NCI-H345 (cell line): ENCODE measurements at regions not wholly inside any gene's neighbourhood (a gene's known extent, or its start where the extent isn't known, plus 50 kb on each side); places are given as distances from the start of the nearest gene placed in this dataset.
"Not testable (repeated sequence)": the region's sequence is repeated elsewhere in the genome, so short reads cannot be mapped to it uniquely, and the experiment has no call there.

Experiments
- DNase-seq: peaks from one replicate; lab custom pipeline; 2025; lab: John Stamatoyannopoulos, UW

DNA sequence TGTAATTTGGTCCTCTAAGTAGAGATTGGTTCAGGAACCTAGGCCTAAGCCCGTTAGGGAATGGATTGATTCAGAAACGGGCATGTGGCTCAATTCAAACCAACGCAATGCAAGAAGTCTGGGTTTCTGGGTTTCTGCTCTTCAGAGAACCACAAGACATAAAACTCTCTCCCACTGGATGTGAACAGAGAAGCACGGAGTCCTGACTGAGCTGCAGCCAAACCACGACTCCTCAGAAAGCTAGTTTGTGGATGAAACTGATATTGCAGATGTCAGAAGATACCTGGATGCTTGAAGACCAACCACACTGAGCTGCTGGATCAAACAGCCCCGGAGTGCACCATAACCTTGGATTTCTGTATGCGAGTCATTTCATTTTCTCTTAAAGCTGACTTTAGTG is 50.0 kb downstream of the SOD2 start:
- no peak for DNase-seq

DNA sequence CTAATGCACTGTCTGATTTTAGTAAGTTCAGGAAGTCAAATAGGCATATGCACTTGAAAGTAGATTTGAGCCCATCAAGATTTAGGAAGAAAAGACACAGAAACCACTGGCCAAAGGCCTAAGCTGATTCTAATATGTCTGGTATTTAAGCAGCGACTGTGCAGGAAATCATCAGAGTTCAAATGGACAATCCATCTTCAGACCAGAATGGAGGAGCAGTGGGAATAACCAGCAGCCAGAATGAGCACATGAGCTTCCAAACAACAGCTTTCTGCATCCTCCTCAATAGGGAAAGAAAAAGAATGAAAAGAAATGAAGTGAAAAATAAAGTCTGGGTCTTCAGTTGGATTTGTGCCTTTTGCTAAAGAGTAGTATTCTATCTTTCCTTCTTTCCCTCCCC is 50.6 kb downstream of the SOD2 start:
- no peak for DNase-seq

DNA sequence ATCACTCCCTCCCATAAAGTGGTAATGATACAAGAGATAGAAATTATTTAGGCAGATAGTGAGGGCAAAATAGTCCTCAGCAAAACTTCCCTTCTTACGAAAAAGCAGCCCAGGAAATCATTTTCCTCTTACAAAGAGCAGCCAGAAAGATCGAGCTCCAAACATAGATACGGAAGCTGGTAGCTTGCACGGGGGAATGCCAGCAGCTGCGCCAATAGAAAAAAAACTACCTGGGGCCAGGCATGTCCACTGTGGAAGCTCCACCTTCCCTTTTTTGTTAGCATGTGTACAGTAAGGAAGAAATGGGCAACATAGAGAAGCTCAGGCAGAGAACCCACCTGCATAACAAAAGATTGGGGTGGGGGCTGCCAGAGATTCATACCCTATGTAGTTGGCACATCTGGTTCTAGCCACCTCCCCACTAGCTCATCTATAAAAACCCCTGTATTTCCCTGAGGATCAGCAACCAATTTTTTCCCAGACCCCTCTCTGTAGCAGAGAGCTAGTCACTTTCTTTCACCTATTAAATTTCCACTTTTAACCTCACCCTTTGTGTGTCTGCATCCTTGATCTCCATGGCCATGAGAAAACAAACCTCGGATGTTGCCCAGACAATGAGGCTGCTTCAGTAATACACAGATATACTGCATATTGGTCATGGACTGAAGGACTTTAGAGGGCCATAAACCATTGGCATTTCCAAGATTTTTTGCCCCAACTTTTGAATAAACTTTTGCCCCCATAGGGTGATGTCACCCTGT is 52.1 kb downstream of the SOD2 start:
- no peak for DNase-seq

DNA sequence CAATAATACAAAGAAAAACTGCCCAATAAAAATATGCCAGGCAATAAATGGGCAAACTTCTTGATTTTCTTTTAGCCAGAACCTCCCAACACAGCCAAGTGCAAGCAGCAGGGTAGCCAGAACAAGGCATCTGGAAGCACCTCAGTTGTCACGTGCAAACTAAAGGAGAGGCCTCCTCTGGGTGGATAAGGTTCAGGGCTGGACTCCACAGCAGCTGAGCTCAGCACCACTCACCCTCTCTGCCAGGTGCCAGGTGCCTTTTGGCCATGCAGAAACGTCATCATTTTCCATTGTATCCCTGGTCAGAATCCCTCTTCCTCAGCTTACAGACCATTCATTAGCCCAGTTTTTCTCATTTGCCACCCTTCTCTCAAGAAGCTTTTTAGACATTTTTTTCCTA is 52.7 kb downstream of the SOD2 start:
- peak; percentile 34 for DNase-seq

DNA sequence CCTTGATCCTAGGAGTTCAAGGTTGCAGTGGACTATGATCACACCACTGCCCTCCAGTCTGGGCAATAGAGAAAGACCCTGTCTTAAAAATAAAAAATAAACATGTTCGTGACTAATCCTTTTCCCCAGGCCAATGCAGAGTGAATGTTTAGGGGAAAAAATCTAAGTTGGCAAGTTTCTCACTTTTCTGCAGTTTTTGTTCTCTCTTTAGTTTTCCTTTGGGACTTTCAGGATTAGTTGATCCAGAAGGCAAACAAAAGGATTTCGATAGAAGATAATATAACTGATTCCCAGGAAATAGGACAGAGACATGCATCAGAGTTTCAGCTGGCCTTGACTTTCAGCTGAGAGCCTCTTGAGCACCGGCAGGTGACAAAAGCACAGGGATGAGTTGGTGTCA is 53.3 kb downstream of the SOD2 start:
- DNase-seq: peak; percentile 71

DNA sequence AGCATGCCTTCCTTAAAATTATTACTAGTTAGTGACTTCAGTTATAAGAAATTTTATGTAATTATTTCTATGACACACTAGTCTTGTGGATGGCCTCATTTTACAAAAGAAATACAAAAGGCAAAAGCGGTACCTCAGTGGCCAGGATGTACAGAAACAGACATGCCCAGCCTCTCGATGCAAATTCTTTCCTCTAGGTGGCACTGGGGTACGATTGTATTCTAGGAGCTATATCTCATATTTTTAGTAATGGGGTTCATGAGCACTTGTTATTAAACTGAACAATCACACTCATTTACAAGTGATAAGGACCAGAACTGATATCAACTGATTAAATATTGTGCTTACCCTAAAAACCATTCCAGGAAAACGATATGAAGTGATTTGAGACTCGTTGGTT is 59.8 kb downstream of the SOD2 start:
- DNase-seq: no peak

DNA sequence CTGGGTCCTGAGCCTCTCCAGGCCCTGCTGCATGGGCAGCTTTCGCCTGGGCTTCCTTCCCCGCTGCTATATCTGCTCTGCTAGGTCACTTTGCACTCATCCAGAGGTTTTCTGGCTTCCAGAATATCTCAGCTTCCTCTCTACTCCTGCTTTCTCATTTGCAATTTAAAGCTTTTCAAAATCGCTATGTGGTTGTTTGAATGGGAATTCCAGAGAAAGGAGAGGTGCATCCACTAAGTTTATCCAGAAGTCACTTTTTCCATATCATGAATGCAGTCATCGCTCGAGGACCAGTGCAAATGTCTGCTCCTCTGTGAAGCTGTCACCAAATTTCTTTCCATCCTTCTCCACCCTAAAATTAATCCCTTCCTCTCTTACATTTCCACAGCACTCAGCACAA is 61.2 kb downstream of the SOD2 start:
- no peak for DNase-seq

DNA sequence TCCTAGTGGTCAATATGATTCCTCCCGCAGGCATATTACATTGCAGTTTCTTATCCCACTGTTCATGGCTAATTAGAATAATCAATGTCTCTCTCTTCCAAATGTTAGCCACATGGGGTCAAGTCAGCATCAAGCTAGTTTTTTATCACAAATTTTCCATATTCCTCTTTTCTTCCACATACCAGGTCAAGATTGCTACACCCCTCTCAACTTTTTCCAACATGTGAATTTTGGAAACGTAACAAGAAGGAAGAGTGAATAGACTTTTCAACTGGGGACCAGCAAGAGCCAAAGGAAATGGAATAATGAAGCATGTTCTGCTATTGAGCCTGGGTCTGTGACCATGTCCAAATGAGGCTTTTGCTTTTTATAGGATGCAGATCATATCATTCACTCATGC is 65.1 kb downstream of the SOD2 start:
- no peak for DNase-seq

DNA sequence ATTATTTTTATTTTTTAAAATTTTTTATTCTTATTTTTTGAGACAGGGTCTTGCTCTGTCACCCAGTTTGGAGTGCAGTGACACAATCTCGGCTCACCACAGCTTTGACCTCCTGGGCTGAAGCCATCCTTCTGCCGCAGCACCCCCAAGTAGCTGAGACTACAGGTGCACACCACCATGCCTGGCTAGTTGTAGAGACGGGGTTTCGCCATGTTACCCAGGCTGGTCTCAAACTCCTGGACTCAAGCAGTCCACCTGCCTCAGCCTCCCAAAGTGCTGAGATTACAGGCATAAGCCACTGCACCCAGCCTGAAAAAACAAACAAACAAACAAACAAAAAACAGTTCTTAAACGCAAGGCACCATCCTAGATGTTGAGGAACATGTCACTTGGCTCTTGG is 66.5 kb downstream of the SOD2 start:
- DNase-seq: not testable (repeated sequence)

DNA sequence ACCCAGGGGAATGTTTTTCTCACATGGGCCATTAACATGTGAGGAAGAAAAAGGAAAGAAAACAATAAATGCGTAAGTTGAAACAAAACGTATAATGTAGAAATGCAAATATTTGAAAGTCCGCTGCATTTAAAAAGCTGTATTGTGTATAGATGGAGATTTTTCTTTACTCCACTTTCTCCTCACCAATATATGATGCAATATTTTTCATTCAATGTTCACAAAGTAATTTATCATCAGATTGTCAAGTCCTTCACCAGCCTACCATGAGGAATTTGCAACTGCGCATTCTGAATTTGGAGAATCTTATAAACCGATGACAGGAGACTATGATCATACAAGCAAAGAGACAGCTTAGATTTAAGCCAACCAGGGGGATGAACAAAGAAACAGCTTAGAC is 69.9 kb downstream of the SOD2 start:
- no peak for DNase-seq

DNA sequence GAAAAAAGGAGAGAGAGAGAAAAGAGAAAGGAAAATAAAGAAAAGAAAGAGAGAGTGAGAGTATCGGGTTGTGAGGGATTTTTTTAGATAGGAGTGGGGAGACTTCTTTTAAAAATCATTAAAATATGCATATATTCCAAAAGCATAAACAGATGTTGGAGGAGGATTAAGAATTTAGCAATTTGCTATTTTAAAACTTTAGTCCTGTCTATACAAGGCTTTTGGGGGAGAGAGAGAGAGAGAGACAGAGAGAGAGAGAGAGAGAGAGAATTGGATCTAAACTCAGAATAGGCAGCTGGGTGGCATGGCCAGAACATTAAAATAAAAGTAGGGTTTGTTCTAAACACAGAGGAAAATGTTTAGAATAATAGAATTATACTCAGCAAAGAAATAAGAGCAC is 72.1 kb downstream of the SOD2 start:
- DNase-seq: no peak

DNA sequence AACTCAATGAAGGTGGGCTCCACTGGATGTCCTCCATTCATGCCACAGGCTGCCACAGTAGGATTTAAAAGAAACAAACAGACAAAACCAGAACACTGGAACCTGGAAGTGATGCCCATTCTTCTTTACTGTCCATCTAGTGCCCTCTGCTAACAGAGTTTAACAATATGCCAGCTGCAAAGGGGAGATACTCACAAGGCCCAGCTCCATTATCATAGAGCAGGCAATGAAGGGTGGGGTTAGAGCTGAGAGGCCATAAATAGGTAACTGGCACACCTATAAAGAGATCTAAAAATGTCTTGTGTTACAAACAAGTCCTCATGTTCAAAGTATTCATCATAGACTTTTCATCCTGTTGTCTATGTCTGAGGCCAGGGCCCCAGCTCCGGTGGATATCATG is 75.6 kb downstream of the SOD2 start:
- DNase-seq: no peak

DNA sequence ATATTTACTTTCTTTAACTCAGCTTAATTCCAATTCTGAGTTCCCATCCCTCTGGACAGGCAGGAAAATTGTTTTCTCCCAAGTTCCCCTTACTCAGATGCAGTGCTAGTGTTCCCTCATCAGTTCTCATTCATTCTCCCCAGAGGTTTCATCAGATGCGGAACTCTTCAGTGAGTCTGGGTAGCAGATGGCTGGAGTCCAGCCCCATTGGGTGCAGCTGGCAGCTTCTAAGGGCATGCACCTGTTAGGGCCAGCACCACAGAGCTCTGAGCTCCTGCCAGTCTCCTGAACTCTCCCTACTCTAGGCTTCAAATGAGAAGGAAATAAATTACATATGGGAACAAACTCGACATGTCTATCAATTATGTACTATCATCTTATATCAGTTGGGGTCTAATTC is 76.6 kb downstream of the SOD2 start:
- DNase-seq: no peak

DNA sequence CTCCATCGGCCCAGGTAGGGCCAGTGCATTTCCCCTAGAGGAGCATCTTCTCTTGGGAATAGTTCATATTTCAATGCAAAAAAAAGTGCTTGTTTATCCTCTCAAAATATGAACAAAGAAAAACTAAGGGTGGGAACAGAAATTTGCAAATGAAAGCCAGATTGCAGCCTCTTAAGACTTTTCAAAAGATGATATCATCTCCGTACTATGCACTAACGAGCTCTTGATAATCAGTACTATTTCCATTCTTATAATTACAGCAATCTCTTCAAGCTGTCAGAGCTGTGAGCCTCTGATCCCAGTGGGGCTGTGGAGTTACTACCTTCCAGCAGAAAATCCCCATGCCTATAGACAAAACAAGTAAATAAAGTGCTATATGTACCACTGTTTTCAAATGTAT is 77.1 kb downstream of the SOD2 start:
- DNase-seq: no peak

DNA sequence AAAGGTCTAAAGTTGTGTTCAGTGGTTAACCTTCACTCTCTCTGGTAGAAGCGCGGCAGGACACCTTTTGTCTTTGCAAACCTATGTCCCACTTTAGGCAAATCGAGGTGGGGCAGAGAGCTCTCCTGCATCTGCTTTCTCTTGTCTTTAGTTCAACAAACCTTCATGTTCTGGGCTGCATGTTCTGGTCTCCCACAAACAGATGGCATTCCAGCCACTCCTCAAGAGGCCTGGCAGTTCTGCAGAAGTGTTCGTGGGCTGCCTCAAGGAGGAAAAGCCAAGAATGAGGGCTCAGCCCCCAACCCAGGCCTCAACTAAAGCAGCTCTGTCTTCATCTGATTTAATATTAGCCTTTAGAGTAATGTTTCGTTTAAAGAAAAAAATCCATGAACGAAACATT is 82.2 kb downstream of the SOD2 start:
- no peak for DNase-seq

DNA sequence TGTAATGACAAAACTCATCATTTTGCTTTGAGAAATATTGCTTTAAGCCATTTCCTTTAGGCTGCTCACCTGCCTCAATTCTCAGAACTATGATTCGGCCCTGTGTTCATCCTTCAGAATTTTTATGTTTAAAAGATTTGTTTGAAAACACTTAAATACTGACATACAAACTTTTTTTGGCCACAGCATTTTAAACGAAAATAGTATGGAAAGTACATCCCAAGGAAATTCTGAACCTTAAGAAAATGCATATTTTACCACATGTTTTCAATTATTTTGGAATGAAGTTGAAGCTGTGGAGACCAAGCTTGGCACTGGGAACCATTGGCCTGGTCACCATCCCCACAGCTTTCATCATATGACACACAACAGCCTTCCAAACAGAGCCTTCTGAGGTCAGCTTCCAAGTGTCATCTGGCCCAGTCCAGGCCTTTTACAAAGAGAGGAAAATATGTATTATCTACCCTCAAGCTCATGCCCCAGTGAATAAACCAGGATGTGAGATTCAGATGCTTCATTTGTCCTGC is 83.3 kb downstream of the SOD2 start:
- DNase-seq: no peak

DNA sequence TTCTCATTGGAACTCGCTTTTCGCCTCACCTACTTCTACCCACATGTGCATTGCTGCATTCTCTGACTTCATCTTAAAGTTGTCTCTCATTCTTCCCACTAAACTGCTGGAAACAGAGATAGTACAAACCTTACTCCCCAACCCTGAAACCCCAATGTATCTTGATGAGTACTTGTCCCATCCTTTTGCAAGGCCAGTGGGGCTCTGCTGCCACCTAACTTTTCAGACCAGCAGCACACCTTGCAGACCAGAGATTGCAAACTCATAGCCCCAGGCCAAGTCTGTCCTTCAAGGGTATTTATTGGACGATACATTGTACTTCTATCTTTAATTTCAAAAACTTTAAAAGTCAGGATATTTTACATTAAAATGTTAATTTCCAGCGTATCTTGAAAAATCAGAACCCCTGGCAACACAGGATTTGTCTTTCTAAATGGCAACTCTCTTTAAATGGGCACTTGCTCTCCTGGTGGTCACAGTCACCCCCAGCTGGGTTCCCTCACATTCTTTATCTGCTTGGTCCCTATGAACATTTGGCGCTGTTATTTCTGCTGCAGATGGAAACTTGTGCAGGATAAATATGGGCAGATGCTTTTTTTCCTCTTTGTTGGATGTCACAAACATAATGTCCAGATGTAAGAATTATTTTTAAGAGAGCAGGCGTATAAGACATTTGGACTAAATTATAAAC is 83.9 kb downstream of the SOD2 start:
- DNase-seq: peak; percentile 5

DNA sequence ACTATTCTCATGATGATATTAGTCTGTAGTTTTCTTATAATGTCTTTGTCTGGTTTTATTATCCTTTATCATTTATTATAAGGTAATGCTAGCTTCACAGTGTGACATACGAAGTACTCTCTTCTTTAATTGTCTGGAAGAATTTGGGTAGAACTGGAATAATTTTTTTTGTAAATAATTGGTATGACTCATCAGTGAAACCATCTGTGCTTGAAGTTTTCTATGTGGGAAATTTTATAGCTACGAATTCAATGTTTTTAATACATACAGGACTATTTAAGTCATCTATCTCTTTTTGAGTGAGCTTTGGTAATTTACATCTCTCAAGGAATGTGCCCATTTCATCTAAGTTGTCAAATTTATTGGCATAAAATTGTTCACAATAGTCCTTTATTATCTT is 86.3 kb downstream of the SOD2 start:
- no peak for DNase-seq

DNA sequence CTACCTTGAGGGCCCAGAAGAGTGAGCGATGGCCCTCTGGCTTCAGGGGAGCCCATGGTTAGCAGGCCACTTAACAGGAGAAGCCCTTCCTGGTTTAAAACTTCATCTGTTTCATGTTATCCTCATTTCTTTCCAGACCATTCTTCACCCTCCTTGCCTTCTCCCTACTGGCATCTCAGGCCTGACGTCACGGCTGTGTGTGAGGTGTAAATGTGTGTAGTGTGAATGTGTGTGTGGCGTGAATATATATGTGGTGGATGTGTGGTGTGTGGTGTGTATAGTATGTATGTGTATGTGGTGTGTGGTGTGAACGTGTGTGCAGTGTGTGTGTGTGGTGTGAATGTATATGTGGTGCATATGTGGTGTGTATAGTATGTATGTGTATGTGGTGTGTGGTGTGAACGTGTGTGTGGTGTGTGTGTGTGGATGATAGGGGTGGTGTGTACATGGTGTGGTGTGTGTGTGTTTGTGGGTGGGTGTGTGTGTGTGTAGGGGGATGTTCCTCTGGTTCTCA is 88.5 kb downstream of the SOD2 start:
- DNase-seq: no peak

DNA sequence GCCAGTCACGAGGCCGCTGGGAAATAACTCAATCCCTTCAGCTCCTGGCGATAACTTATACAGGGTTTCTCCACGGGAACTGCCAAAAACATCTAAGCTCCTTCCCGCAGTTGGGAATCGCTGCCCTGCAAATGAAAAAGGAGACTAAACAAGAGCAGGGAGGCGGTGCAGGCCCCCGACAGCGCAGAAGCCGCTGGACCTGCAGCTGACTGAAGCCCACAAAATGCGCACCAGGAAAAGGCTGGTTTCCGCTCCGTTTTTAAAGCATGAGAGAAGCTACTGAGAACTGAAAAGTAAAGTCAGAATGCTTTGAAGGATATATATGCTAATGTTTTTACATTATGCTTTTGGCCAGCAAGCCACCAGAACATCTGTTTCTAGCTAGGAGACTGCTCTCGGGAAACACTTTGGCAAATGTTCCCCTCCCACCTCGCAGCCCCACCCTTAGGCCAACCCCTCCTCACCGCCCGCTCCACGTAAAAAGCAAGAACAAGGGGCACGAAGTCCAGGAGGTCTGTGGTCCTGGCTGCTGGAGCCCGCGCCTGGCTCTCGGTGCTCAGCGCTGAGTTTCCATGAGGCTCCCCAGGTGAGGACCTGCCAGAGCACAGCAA is 90.5 kb downstream of the SOD2 start:
- DNase-seq: no peak

DNA sequence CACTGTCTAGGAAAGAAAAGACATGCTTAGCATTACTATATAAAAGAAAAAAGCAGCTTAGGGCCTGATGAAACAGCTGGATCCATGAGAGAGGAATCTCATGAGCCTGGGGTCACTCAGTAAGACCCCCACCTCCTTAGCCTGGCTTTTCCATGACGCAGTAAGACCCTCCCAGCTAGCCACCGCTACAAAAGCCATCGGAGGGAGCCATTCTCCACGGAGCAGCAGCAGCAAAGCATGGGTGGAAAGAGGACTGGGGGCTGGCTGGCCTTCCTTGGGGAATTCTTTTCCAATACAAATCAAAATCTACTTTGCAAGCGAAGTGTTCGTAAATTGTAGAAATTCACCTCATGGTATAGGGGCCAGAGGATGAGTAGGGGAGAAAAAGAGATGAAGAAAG is 91.8 kb downstream of the SOD2 start:
- DNase-seq: no peak

DNA sequence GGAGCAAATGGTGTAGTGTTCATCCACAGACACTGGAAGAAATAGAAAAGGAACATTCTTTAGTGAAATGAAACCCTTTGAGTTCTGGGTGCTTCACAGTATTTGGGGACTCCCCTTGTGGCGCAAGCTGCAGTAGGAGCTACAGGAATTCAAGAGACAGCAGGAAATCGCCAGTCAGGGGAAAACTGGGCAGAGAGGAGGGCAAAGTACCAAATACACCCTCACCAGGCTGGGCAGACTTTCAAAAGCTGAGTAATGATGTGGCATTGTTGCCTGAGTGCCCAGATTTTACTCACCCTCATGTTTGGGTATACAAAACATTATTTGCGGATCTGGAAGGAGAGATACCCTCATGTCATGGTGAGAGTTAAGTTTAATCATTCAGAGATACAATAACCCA is 97.9 kb downstream of the SOD2 start:
- no peak for DNase-seq

DNA sequence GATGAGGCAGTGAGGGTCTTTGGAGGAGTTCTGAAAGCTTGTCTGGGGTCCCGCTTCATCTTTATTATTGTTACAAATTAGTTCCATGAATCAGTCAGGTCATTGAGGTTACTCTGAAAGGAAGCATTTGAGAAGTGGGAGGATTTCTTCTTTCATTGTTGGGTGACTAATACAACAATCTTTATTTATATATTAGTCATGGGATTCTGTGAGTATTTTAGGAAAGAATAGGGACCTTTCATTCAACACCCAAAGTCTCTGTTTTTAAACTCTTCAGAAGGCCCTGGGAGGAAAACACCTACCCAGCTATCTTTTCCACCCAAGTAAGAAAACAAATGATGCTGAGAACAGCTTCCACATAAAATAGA is 98.3 kb downstream of the SOD2 start:
- no peak for DNase-seq
